HL-60 (cell line): ENCODE measurements at regions not wholly inside any gene's neighbourhood (a gene's known extent, or its start where the extent isn't known, plus 50 kb on each side); places are given as distances from the start of the nearest gene placed in this dataset.

Source experiments
- CTCF ChIP-seq: IDR thresholded peaks from one replicate; pipeline ENCODE4 v1.5.1; 2011; ENCODE audit warnings: low read length, control low read depth, inconsistent platforms; ENCODE audit not compliant: insufficient read depth
- GABPA ChIP-seq: IDR thresholded peaks from 2 replicates; pipeline ENCODE4 v1.6.1; 2012; ENCODE audit warnings: low read depth
- REST ChIP-seq: IDR thresholded peaks from 2 replicates; pipeline ENCODE4 v1.6.1; 2012; ENCODE audit warnings: low read depth; ENCODE audit not compliant: insufficient replicate concordance

- no peak for TF ChIP-seq CTCF
- no peak for TF ChIP-seq GABPA
- TF ChIP-seq REST: no peak
Measured at GRCh38 chr10:83750604-83751003, 388.7 kb upstream of the GHITM start.
